Stimulated activated CD8-positive, alpha-beta memory T cell treated with anti-CD3 and anti-CD28 coated beads, Interleukin-2, amount 100 ng/mL, for 1 hour (primary cell): ENCODE measurements at regions not wholly inside any gene's neighbourhood (a gene's known extent, or its start where the extent isn't known, plus 50 kb on each side); places are given as distances from the start of the nearest gene placed in this dataset.
"Not testable (repeated sequence)": the region's sequence is repeated elsewhere in the genome, so short reads cannot be mapped to it uniquely, and the experiment has no call there.

Experiments
- DNase-seq, 2 donors: peaks; one replicate each; pipeline ENCODE4 v3.0.0-alpha.2; 2020; ENCODE audit warnings: low read depth in 2 of 2

- no peak for DNase-seq
Measured at GRCh38 chr1:47491341-47491753, 53.5 kb downstream of the FOXD2 start.

- no peak for DNase-seq
Measured at GRCh38 chr1:47495176-47495713, 57.4 kb downstream of the FOXD2 start.

GRCh38 chr1:47498551-47498950 lies 60.7 kb downstream of the FOXD2 start:
- DNase-seq: no peak

- no peak for DNase-seq
Measured at GRCh38 chr1:47501069-47501468, 63.2 kb downstream of the FOXD2 start.

- DNase-seq: no peak
Measured at GRCh38 chr1:47502746-47503370, 65.0 kb downstream of the FOXD2 start.

- DNase-seq: not testable (repeated sequence)
Measured at GRCh38 chr1:47504840-47505239, 67.0 kb downstream of the FOXD2 start.

GRCh38 chr1:47505267-47505666 lies 67.4 kb downstream of the FOXD2 start:
- DNase-seq: no peak

GRCh38 chr1:47506053-47506452 lies 68.2 kb downstream of the FOXD2 start:
- no peak for DNase-seq

GRCh38 chr1:47507144-47507543 lies 69.3 kb downstream of the FOXD2 start:
- no peak for DNase-seq

GRCh38 chr1:47507881-47508701 lies 70.2 kb downstream of the FOXD2 start:
- DNase-seq: no peak

- no peak for DNase-seq
Measured at GRCh38 chr1:47508702-47509431, 71.0 kb downstream of the FOXD2 start.

- no peak for DNase-seq
Measured at GRCh38 chr1:47510282-47510811, 72.5 kb downstream of the FOXD2 start.

GRCh38 chr1:47511825-47512224 lies 74.0 kb downstream of the FOXD2 start:
- no peak for DNase-seq

- no peak for DNase-seq
Measured at GRCh38 chr1:47513393-47513792, 75.5 kb downstream of the FOXD2 start.

- DNase-seq: no peak
Measured at GRCh38 chr1:47514229-47514628, 76.4 kb downstream of the FOXD2 start.

- no peak for DNase-seq
Measured at GRCh38 chr1:47515164-47515789, 77.4 kb downstream of the FOXD2 start.

- no peak for DNase-seq
Measured at GRCh38 chr1:47517946-47518345, 80.1 kb downstream of the FOXD2 start.

- DNase-seq: no peak
Measured at GRCh38 chr1:47519491-47519890, 81.6 kb downstream of the FOXD2 start.

- no peak for DNase-seq
Measured at GRCh38 chr1:47519971-47520370, 82.1 kb downstream of the FOXD2 start.

- no peak for DNase-seq
Measured at GRCh38 chr1:47521034-47521881, 83.4 kb downstream of the FOXD2 start.
